ENCODE measurements at regions not wholly inside any gene's neighbourhood (a gene's known extent, or its start where the extent isn't known, plus 50 kb on each side); places are given as distances from the start of the nearest gene placed in this dataset.
"Not testable (repeated sequence)": the region's sequence is repeated elsewhere in the genome, so short reads cannot be mapped to it uniquely, and the experiment has no call there.

DNA sequence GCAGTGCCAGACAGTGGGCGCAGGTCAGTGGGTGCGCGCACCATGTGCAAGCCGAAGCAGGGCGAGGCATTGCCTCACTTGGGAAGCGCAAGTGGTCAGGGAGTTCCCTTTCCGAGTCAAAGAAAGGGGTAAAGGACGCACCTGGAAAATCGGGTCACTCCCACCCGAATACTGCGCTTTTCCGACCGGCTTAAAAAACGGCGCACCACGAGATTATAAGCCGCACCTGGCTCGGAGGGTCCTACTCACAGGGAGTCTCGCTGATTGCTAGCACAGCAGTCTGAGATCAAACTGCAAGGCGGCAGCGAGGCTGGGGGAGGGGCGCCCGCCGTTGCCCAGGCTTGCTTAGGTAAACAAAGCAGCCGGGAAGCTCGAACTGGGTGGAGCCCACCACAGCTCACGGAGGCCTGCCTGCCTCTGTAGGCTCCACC lies 77.9 kb downstream of the NR4A2 start:
- not testable (repeated sequence) for DNase-seq

GRCh38 chr2:156253765-156254164 lies 78.8 kb downstream of the NR4A2 start:
- DNase-seq = no peak

DNA sequence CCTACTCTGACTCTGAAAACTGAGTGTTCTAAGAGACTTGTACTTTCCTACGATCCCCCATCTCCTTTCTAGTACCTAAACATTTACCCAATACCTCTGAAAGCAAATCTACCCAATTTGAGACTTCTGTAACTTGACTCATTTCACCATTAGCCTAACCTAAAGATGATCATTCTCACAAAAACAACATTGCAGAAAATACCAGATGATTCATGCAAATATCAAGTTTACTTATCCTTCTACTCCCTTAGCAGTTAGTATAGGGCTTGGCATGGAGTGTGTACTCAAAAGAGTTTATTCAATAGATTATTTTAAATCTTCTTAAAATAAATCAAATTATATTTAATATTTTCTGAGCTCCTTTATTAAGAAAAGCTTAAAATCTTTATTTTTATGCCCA lies 89.6 kb downstream of the NR4A2 start:
- DNase-seq = no peak

DNA sequence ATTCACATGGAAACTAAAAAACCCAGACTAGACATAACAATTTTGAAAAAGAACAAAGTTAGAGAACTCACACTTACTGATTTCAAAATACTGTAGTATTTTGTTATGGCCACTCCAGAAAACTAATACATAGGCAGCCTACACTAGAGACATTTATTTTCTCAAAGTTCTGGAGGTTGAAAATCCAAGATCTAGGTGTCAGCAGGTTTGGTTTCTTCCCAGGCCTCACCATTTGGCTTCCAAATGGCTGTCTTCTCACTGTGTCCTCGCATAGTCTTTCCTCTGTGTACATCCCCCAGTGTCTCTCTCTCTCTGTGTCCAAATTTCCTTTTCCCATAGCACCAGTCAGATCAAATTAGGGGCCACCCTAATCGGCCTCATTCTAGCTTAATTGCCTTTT lies 95.0 kb downstream of the NR4A2 start:
- no peak for DNase-seq

GRCh38 chr2:156229724-156230362 lies 102.7 kb downstream of the NR4A2 start:
- DNase-seq = no peak

GRCh38 chr2:156223328-156223727 lies 109.2 kb downstream of the NR4A2 start:
- DNase-seq = not testable (repeated sequence)

GRCh38 chr2:156221703-156222102 lies 110.8 kb downstream of the NR4A2 start:
- no peak for DNase-seq

- DNase-seq = no peak
These were observed 112.9 kb downstream of the NR4A2 start for GRCh38 chr2:156219491-156220100.

GRCh38 chr2:156215656-156216055 lies 116.9 kb downstream of the NR4A2 start:
- DNase-seq = no peak

GRCh38 chr2:156211318-156211717 lies 121.2 kb downstream of the NR4A2 start:
- no peak for DNase-seq

DNA sequence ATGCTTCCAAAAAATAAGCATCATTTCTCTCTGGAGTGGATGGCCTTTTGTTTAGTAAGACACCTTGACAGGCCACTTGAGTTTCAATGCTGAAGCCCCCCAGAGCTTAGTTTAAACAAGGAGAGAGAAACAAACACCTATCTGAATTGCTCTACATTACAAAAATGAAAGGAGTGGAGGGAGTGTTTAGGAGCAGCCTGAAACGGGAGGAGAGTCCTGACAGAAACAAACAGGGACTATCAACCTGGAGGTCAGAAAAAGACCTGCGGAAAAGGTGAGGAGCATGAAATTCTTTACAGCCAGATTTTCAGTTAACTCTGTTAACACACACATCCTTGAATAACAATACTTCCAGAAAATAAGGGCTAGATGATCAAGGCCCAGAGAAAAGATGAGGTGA lies 126.2 kb downstream of the NR4A2 start:
- DNase-seq = no peak

DNA sequence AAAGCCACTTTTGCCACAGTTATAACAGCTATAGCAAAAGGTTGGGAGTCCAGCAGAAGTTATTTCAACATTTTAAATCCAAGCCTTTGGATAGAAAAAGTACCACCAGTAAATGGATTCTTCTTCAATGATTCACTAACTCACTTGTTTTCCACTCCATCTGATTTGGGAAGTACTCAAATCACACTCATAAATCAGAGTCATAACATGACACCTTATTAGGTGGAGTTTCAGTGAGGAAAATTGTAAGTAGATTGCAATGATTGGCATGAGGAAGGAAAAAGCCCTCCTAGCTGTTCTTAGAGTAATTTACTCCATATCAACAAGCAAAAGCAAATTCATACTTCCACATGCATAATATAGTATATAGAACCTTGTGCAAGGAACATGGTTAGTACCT lies 132.9 kb downstream of the NR4A2 start:
- DNase-seq = no peak

- DNase-seq = no peak
These were observed 136.5 kb downstream of the NR4A2 start for GRCh38 chr2:156196031-156196430.

DNA sequence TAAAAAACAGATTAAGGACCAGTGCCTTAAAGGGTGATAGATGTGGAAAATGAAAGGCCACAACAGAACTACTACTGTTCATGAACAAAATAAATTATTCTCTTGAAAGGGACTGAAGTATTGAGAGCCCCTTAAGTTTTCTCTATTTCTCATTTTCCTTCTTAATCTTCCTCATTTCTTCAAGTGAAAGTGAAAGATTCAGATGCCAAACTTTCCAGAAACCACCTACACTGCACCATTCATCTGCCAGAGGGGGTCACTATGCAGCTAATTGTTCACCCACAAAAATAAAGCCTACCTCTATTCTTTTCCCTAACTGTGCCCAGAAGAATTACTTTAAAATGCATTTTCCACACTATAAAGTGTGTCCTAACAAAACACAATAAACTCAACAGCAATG lies 140.1 kb downstream of the NR4A2 start:
- DNase-seq = no peak

DNA sequence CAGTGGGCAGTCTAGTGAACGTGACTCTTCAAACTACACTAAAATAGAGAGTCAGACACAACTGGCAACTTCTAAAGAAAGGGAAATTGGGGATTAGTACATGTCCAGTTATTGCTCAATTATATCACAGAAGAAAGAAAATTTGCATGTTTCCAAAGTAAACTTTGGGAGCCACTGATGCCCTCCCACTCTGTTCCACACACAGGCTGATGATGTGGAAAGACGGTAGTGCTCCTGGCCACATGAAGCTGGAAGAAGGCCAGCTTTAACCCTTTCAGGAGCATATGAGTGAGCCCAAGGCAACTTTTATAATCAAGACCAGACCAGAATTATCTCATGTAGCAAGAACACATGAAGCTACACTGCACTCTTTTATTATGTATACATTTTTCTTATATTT lies 141.0 kb downstream of the NR4A2 start:
- DNase-seq = no peak

GRCh38 chr2:156190517-156190916 lies 142.0 kb downstream of the NR4A2 start:
- no peak for DNase-seq

DNA sequence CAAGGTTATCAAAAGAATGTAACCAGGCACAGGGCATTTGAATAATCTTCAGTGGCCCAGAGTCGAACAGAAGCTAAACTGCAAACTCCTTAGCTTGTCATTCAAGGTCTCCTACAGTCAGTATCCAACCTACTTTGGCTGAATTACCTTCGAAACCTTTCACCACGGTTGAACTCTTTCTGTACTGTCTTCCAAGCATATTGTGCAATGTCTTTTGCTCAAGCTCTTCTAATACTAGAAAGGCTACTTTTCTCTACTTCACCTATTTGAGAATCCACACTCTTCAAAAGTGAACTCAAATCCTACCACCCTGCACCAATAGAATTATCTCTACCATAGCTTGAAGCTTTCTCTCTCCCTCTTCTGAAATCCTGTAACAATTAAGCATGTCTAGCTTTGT lies 142.9 kb downstream of the NR4A2 start:
- DNase-seq = no peak

- no peak for DNase-seq
These were observed 143.4 kb downstream of the NR4A2 start for GRCh38 chr2:156189143-156189542.

DNA sequence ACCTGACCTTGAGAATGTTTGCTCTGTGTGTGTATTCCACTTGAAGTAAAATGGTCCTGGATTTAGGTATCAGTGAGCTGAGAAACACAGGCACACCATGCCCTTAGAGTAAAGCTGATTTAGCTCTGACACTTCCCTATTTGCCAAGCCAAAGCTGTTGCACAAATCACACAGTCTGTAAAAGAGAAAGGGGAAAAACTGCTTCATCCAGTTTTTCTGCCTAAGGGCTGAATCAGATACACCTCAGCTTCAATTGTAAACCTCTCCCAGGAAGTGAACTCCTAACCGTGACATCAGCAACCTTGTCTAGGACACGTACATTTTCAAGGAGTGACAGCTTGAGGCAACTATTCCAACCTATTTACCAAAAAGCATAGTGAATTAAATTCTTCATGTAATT lies 150.4 kb downstream of the NR4A2 start:
- no peak for DNase-seq

DNA sequence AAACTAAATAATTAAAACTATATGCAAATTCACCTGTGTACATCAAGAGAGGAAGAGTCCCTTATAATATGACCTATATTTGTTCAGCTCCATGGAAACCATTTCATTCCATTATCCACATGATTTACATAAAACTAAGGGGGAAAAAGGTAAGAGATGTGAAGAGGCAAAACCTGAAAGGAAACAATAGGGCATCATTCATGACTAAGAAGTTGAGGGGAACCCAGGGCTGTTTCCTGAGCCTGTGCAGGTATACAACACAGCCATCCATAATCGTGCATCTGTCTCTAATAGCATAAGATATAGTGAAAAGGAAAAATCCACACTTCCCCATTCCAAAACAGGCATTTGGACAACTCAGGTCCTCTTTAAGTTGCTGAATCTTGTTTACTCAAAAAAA lies 151.3 kb downstream of the NR4A2 start:
- DNase-seq = no peak

DNA sequence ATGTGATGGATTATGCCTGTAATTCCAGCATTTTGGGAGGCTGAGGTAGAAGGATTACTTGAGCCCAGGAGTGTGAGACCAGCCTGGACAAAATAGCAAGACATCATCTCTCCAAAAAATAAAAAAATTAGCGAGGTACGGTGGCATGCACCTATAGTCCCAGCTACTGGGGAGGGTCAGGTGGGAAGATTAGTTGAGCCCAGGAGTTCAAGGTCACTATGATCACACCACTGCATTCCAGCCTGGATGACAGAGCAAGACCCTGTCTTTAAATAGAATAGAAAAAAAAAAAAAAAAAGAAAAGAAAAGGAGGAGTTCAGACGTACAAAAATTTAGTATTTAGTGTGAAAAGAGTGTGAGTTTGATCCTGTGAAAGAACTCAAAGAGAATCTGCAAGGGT lies 154.9 kb downstream of the NR4A2 start:
- no peak for DNase-seq

DNA sequence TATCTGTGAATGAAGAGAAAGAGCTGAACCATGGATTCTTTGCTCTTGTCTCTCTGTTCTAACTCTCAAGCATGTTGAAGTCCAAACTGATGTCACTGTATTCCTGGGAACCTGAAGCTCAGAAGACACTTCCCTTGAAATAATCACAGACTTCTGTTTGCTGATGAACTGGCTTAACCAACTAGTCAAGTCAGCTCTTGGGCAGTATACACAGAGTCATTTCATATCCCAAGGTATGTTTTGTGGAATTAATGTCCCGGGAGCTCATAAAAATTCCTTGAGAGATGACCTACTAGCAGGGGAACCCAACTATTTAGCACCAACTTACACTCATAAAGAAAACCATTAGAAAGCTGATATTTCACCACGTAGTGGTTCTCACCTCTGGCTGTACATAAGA lies 156.6 kb downstream of the NR4A2 start:
- no peak for DNase-seq

DNA sequence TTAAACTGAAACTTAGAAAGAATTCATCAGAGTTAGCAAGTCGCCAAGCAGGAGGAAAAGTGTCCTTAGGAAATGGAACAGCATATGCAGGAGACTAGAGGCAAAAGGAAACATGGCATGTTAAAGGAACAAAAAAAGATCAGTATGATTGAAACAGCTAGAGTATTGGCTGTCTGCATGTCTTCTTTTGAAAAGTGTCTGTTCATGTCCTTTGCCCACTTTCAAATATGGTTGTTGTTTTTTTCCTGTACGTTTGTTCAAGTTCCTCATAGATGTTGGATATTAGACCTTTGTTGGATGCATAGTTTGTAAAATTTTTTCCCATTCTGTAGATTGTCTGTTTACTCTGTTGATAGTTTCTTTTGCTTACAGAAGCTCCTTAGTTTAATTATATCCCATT lies 161.6 kb downstream of the NR4A2 start:
- DNase-seq = no peak

DNA sequence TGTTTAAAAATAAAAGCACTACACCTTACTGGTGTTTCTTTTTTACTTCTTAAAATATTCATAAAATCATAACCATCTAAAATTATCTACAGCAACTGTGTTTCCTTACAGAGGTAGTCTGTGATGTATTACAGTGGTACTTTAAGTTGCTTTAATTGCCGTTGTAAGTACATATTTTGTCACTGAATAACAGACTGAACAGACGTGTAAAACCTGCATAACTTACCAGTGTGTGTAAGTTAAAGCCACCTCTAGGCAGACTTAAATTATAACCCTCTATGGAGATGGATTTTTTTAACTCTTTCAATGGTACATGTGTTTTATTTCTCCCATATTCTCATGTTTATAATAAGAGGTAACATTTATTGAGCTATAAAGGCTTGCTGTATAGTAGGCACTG lies 166.8 kb downstream of the NR4A2 start:
- DNase-seq = no peak

DNA sequence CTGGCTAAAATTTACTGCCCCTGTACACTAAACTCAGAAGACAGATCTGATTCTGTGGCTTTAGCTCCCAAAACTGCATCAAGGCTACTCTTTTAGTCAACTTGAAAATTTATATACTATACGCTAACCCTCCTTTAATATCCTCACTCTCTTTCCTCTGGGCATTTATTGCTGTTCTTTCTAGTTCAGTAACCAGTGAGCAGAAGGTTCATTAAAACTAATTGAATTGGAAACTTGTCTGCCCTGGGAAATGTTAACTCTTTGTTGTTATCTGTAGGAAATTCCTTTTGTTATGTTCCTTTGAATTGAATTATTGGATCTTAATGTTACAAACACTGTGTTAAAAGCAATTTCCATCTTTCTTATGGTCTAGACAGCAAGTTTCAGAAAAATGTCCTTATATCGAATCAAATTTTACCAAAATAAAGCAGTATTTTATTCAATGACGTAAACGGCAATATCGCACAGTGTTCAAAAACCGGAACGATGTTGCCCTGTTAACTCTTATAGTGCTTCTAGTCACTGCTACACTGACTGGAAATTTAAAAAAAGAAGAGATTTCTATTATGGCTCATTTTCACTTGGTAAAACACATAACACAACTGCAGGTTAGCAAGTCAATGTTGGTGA lies 168.3 kb downstream of the NR4A2 start:
- no peak for DNase-seq

All from GF-D8 (cell line).